ENCODE measurements at regions not wholly inside any gene's neighbourhood (a gene's known extent, or its start where the extent isn't known, plus 50 kb on each side); places are given as distances from the start of the nearest gene placed in this dataset.

- H3K27me3 ChIP-seq, result no peaks in the 10 kb centered on the region
- no peaks in the 10 kb centered on the region for H3K4me1 ChIP-seq
- DNase-seq, result no peak
- H3K9me3 ChIP-seq, result no peaks in the 10 kb centered on the region
- no peak overlapping the region for H3K27ac ChIP-seq
- intact Hi-C loops (cut with DNase I), result no loop called here
- H3K4me3 ChIP-seq, result no peak overlapping the region
- 88 to 95% methylated on average over 1 of the region's 1 CpG for WGBS, 2 donors
- no peaks in the 10 kb centered on the region for H3K36me3 ChIP-seq
- TF ChIP-seq CTCF (IDR thresholded peaks at IDR 0.05) (no peak), POLR2A (IDR thresholded peaks at IDR 0.05) (no peak), POLR2AphosphoS5 (IDR thresholded peaks at IDR 0.05) (no peak), EP300 (IDR thresholded peaks at IDR 0.05) (no peak)
These were observed 1099.5 kb upstream of the PHF14 start for GRCh38 chr7:9874182-9874581.

DNA sequence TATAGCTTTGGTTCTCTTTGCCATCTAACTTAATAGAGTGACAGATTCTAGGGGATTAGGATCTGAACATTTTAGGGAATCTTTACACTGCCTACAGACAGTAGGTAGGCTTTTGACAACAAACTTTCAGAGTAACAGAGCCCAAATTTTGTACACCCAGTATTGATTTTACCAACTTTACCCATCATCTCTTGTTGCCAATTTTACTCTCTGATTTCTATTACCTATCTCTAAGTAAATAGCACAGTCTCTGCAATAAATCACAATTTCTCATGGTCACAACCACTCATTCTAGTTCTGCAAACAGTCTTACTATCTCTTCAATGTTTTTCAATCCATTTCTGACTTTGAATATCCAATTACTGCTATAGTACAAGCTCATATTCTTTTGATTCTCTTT lies 1097.6 kb upstream of the PHF14 start:
- DNase-seq, result no peak
- Histone ChIP-seq H3K9me3 (no peaks in the 10 kb centered on the region), H3K36me3 (no peaks in the 10 kb centered on the region), H3K4me1 (no peaks in the 10 kb centered on the region), H3K4me3 (no peak overlapping the region), H3K27me3 (no peaks in the 10 kb centered on the region), H3K27ac (no peak overlapping the region)
- intact Hi-C loops (cut with DNase I), result no loop called here
- TF ChIP-seq POLR2AphosphoS5 (IDR thresholded peaks at IDR 0.05) (no peak), CTCF (IDR thresholded peaks at IDR 0.05) (no peak), EP300 (IDR thresholded peaks at IDR 0.05) (no peak), POLR2A (IDR thresholded peaks at IDR 0.05) (no peak)

DNA sequence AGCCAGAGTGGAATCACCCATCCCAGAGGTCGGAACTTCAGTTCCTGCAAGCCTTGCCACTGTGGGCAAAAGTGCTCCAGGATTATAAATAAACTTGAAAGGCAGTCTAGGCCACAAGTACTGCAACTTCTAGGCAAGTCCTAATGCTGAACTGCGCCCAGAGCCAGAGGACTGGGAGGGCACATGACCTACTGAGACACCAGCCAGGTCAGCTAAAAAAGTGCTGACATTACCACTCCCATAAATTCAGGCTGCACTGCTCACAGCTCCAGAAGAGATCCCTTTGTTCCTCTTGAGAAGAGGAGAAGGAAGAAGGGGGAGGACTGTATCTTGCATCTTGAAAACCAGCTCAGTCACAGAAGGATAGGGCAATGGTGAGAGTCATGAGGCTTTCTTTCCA lies 1084.1 kb upstream of the PHF14 start:
- intact Hi-C loops (cut with DNase I), result no loop called here
- no peaks in the 10 kb centered on the region for H3K27me3 ChIP-seq
- no peak for DNase-seq
- H3K4me1 ChIP-seq, result no peaks in the 10 kb centered on the region
- no peaks in the 10 kb centered on the region for H3K36me3 ChIP-seq
- 69 to 87% methylated on average over 2 of the region's 2 CpGs for WGBS, 2 donors
- TF ChIP-seq CTCF (IDR thresholded peaks at IDR 0.05) (no peak), POLR2A (IDR thresholded peaks at IDR 0.05) (no peak), EP300 (IDR thresholded peaks at IDR 0.05) (no peak), POLR2AphosphoS5 (IDR thresholded peaks at IDR 0.05) (no peak)
- no peak overlapping the region for H3K27ac ChIP-seq
- peaks cover 0 to 6% (median 0%) of the 10 kb centered on the region in 4 donors for H3K9me3 ChIP-seq
- no peak overlapping the region for H3K4me3 ChIP-seq

- no peak overlapping the region for H3K27ac ChIP-seq
- H3K36me3 ChIP-seq, result no peaks in the 10 kb centered on the region
- peaks cover 0 to 6% (median 0%) of the 10 kb centered on the region in 4 donors for H3K9me3 ChIP-seq
- no peaks in the 10 kb centered on the region for H3K27me3 ChIP-seq
- intact Hi-C loops (cut with DNase I), result no loop called here
- H3K4me3 ChIP-seq, result no peak overlapping the region
- WGBS, 2 donors, result 89 to 90% methylated on average over 3 of the region's 3 CpGs
- TF ChIP-seq POLR2A (IDR thresholded peaks at IDR 0.05) (no peak), EP300 (IDR thresholded peaks at IDR 0.05) (no peak), POLR2AphosphoS5 (IDR thresholded peaks at IDR 0.05) (no peak), CTCF (IDR thresholded peaks at IDR 0.05) (no peak)
- H3K4me1 ChIP-seq, result no peaks in the 10 kb centered on the region
- no peak for DNase-seq
These were observed 1083.6 kb upstream of the PHF14 start for GRCh38 chr7:9890092-9890491.

- peaks cover 0 to 6% (median 0%) of the 10 kb centered on the region in 4 donors for H3K9me3 ChIP-seq
These were observed 1082.6 kb upstream of the PHF14 start for GRCh38 chr7:9891056-9891455.

More at GRCh38 chr7:9891056-9891455, 1082.6 kb upstream of the PHF14 start:
- Histone ChIP-seq H3K36me3 (no peaks in the 10 kb centered on the region), H3K4me3 (no peak overlapping the region), H3K27ac (no peak overlapping the region), H3K27me3 (no peaks in the 10 kb centered on the region), H3K4me1 (no peaks in the 10 kb centered on the region)
- WGBS, 2 donors, result 65 to 83% methylated on average over 3 of the region's 3 CpGs
- intact Hi-C loops (cut with DNase I), result no loop called here
- no peak for DNase-seq
- TF ChIP-seq EP300 (IDR thresholded peaks at IDR 0.05) (no peak), CTCF (IDR thresholded peaks at IDR 0.05) (no peak), POLR2A (IDR thresholded peaks at IDR 0.05) (no peak), POLR2AphosphoS5 (IDR thresholded peaks at IDR 0.05) (no peak)

All from sigmoid colon (tissue), 6 donors.